ENCODE measurements at regions not wholly inside any gene's neighbourhood (a gene's known extent, or its start where the extent isn't known, plus 50 kb on each side); places are given as distances from the start of the nearest gene placed in this dataset.

DNA sequence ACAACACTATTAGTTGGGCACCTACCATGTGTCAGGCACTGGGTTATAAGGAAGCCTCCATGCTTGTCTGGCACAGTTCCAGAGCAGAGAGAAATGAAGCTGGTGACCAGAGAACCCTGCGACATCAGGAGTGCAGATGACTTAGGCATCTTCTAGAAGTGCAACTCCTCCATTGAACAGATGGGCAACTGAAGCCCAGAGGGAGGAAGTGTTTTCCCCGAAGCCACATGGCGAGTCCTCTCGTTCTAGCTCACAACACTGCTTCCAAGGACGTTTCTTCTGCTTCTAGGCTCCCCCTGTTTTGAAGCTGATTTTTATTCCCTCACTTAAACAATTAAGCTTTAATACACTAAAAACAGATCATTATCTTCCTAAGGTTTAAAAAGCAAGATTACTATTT lies 109.8 kb upstream of the SYT13 start:
- DNase-seq (ENCODE audit: low spot score) = no peak
- no peaks in the 10 kb centered on the region for H3K36me3 ChIP-seq (replicated peaks in 1 of 2; ENCODE audit: control insufficient read depth in 2 of 2, insufficient read depth in 2 of 2, low read length in 2 of 2)
- H3K9ac ChIP-seq (ENCODE audit: low read depth, low read length, poor library complexity) = no peak overlapping the region
- no peak overlapping the region for H2BK120ac ChIP-seq (ENCODE audit: low read depth, low read length)
- no peak overlapping the region for H3K4ac ChIP-seq (ENCODE audit: low read length)
- no peak overlapping the region for H3K14ac ChIP-seq (ENCODE audit: low read length)
- peaks cover 0 to 5% of the 10 kb centered on the region in 2 donors for H3K4me1 ChIP-seq (ENCODE audit: control insufficient read depth in 2 of 2, insufficient read depth in 1 of 2, low read depth in 1 of 2, low read length in 2 of 2)
- no peak overlapping the region for H3K4me2 ChIP-seq (ENCODE audit: insufficient read depth, low read length, poor library complexity, severe bottlenecking)
- no peak overlapping the region for H2BK15ac ChIP-seq (ENCODE audit: low read length)
- H4K91ac ChIP-seq (ENCODE audit: low read depth, low read length, poor library complexity) = no peak overlapping the region
- H3K27ac ChIP-seq (replicated peaks; ENCODE audit: low read length) = no peak overlapping the region
- H2AK5ac ChIP-seq (ENCODE audit: low read depth, low read length) = no peak overlapping the region
- WGBS, 2 donors (ENCODE audit: extremely low coverage in 2 of 2, insufficient read length in 2 of 2, insufficient replicate concordance in 1 of 2) = no CpG with 5 or more reads among the region's 5 CpGs
- H4K8ac ChIP-seq (ENCODE audit: low read depth, low read length) = no peak overlapping the region
- no peak overlapping the region for H2AFZ ChIP-seq (ENCODE audit: low read length)
- H3K9me3 ChIP-seq (replicated peaks in 1 of 2; ENCODE audit: control insufficient read depth in 2 of 2, insufficient read depth in 1 of 2, low read depth in 1 of 2, low read length in 2 of 2) = no peaks in the 10 kb centered on the region
- H3K4me3 ChIP-seq (ENCODE audit: low read length in 2 of 2) = no peak overlapping the region
- no peaks in the 10 kb centered on the region for H3K79me1 ChIP-seq (ENCODE audit: low read depth, low read length)
- H3K23ac ChIP-seq (ENCODE audit: low read depth, low read length, poor library complexity) = no peak overlapping the region
- H2BK12ac ChIP-seq (ENCODE audit: low read length) = no peak overlapping the region
- H3K18ac ChIP-seq (ENCODE audit: low read length) = no peak overlapping the region
- H2BK5ac ChIP-seq (ENCODE audit: low read length) = no peak overlapping the region
- peaks cover 0 to 30% (median 0%) of the 10 kb centered on the region in 3 experiments for H3K27me3 ChIP-seq (ENCODE audit: control insufficient read depth in 3 of 3, insufficient read depth in 3 of 3, low read depth in 1 of 3, low read length in 3 of 3)

GRCh38 chr11:45395421-45395820 lies 109.3 kb upstream of the SYT13 start:
- Histone ChIP-seq H2BK12ac (ENCODE audit: low read length) (no peak overlapping the region), H3K9me3 (replicated peaks in 1 of 2; ENCODE audit: control insufficient read depth in 2 of 2, insufficient read depth in 1 of 2, low read depth in 1 of 2, low read length in 2 of 2) (no peaks in the 10 kb centered on the region), H3K14ac (ENCODE audit: low read length) (no peak overlapping the region), H3K4me3 (ENCODE audit: low read length in 2 of 2) (no peak overlapping the region), H2AFZ (ENCODE audit: low read length) (no peak overlapping the region), H3K4me1 (ENCODE audit: control insufficient read depth in 2 of 2, insufficient read depth in 1 of 2, low read depth in 1 of 2, low read length in 2 of 2) (peaks cover 0 to 5% of the 10 kb centered on the region in 2 donors), H3K18ac (ENCODE audit: low read length) (no peak overlapping the region), H4K91ac (ENCODE audit: low read depth, low read length, poor library complexity) (no peak overlapping the region), H2BK15ac (ENCODE audit: low read length) (no peak overlapping the region), H3K79me1 (ENCODE audit: low read depth, low read length) (no peaks in the 10 kb centered on the region), H3K9ac (ENCODE audit: low read depth, low read length, poor library complexity) (no peak overlapping the region), H3K23ac (ENCODE audit: low read depth, low read length, poor library complexity) (no peak overlapping the region), H2BK5ac (ENCODE audit: low read length) (no peak overlapping the region), H3K27me3 (ENCODE audit: control insufficient read depth in 3 of 3, insufficient read depth in 3 of 3, low read depth in 1 of 3, low read length in 3 of 3) (peaks cover 0 to 33% (median 0%) of the 10 kb centered on the region in 3 experiments), H3K4me2 (ENCODE audit: insufficient read depth, low read length, poor library complexity, severe bottlenecking) (no peak overlapping the region), H4K8ac (ENCODE audit: low read depth, low read length) (no peak overlapping the region), H2BK120ac (ENCODE audit: low read depth, low read length) (no peak overlapping the region), H3K36me3 (replicated peaks in 1 of 2; ENCODE audit: control insufficient read depth in 2 of 2, insufficient read depth in 2 of 2, low read length in 2 of 2) (no peaks in the 10 kb centered on the region), H3K4ac (ENCODE audit: low read length) (no peak overlapping the region), H3K27ac (replicated peaks; ENCODE audit: low read length) (no peak overlapping the region), H2AK5ac (ENCODE audit: low read depth, low read length) (no peak overlapping the region)
- WGBS, 2 donors (ENCODE audit: extremely low coverage in 2 of 2, insufficient read length in 2 of 2, insufficient replicate concordance in 1 of 2) = no CpG with 5 or more reads among the region's 6 CpGs
- DNase-seq (ENCODE audit: low spot score) = no peak

DNA sequence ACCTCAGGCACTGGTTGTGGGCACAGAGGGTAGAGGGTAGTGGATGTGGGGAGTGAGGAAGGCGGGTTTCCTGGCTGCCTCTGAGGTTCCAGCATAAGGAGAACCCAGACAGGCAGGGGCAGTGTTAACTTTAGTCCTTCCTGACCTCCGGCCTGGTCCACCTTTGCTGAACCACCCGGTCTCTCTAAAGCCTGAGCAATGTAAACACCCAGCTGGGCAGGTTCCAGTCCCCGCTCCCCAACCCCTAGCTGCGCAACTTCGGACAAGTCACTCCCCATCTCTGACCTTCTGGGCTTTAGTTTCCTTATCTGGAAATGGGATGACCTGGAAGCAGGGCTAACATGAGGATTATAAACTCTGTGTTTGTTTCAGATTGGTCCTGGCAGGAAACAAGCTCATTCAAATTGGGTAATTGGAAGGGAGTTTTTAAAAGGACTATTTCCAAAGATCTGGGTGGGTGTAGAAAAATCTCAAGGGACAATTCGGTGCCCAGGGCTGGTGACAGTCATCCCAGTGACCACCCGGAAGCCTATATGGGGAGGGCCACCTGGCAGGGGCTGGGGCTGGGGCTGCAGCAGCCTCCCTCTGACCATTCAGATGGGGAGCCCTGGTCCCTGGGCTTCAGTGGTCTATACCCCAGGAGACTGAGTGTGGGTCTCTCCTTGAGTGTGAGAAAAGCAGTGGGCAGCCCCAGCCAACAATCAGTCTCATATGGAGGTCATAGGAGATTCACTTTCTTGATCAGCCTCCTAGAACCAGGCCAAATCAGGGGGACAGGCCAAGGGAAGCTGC lies 108.3 kb upstream of the SYT13 start:
- no peak overlapping the region for H3K4me2 ChIP-seq (ENCODE audit: insufficient read depth, low read length, poor library complexity, severe bottlenecking)
- H3K9ac ChIP-seq (ENCODE audit: low read depth, low read length, poor library complexity) = no peak overlapping the region
- H2BK15ac ChIP-seq (ENCODE audit: low read length) = no peak overlapping the region
- H3K4me3 ChIP-seq (ENCODE audit: low read length in 2 of 2) = no peak overlapping the region
- H3K4ac ChIP-seq (ENCODE audit: low read length) = no peak overlapping the region
- H3K14ac ChIP-seq (ENCODE audit: low read length) = no peak overlapping the region
- no peak overlapping the region for H3K18ac ChIP-seq (ENCODE audit: low read length)
- no peak overlapping the region for H2BK12ac ChIP-seq (ENCODE audit: low read length)
- no peak overlapping the region for H2BK5ac ChIP-seq (ENCODE audit: low read length)
- no peaks in the 10 kb centered on the region for H3K79me1 ChIP-seq (ENCODE audit: low read depth, low read length)
- H3K4me1 ChIP-seq (ENCODE audit: control insufficient read depth in 2 of 2, insufficient read depth in 1 of 2, low read depth in 1 of 2, low read length in 2 of 2) = peaks cover 0 to 2% of the 10 kb centered on the region in 2 donors
- H3K27ac ChIP-seq (replicated peaks; ENCODE audit: low read length) = no peak overlapping the region
- H3K36me3 ChIP-seq (replicated peaks in 1 of 2; ENCODE audit: control insufficient read depth in 2 of 2, insufficient read depth in 2 of 2, low read length in 2 of 2) = no peaks in the 10 kb centered on the region
- DNase-seq (ENCODE audit: low spot score) = no peak
- no peak overlapping the region for H4K91ac ChIP-seq (ENCODE audit: low read depth, low read length, poor library complexity)
- no peak overlapping the region for H2BK120ac ChIP-seq (ENCODE audit: low read depth, low read length)
- no peak overlapping the region for H4K8ac ChIP-seq (ENCODE audit: low read depth, low read length)
- H3K23ac ChIP-seq (ENCODE audit: low read depth, low read length, poor library complexity) = no peak overlapping the region
- no peak overlapping the region for H2AK5ac ChIP-seq (ENCODE audit: low read depth, low read length)
- no peak overlapping the region for H2AFZ ChIP-seq (ENCODE audit: low read length)
- H3K27me3 ChIP-seq (ENCODE audit: control insufficient read depth in 3 of 3, insufficient read depth in 3 of 3, low read depth in 1 of 3, low read length in 3 of 3) = peaks cover 0 to 40% (median 0%) of the 10 kb centered on the region in 3 experiments
- no CpG with 5 or more reads among the region's 8 CpGs for WGBS, 2 donors (ENCODE audit: extremely low coverage in 2 of 2, insufficient read length in 2 of 2, insufficient replicate concordance in 1 of 2)
- H3K9me3 ChIP-seq (replicated peaks in 1 of 2; ENCODE audit: control insufficient read depth in 2 of 2, insufficient read depth in 1 of 2, low read depth in 1 of 2, low read length in 2 of 2) = no peaks in the 10 kb centered on the region

- no peak overlapping the region for H3K4ac ChIP-seq (ENCODE audit: low read length)
These were observed 107.7 kb upstream of the SYT13 start for GRCh38 chr11:45393826-45394225.

More at GRCh38 chr11:45393826-45394225, 107.7 kb upstream of the SYT13 start:
- H2BK15ac ChIP-seq (ENCODE audit: low read length) = no peak overlapping the region
- H3K4me3 ChIP-seq (ENCODE audit: low read length in 2 of 2) = no peak overlapping the region
- no peak overlapping the region for H2BK120ac ChIP-seq (ENCODE audit: low read depth, low read length)
- no peak overlapping the region for H3K23ac ChIP-seq (ENCODE audit: low read depth, low read length, poor library complexity)
- H3K4me2 ChIP-seq (ENCODE audit: insufficient read depth, low read length, poor library complexity, severe bottlenecking) = no peak overlapping the region
- no peak overlapping the region for H4K91ac ChIP-seq (ENCODE audit: low read depth, low read length, poor library complexity)
- WGBS, 2 donors (ENCODE audit: extremely low coverage in 2 of 2, insufficient read length in 2 of 2, insufficient replicate concordance in 1 of 2) = no CpG with 5 or more reads among the region's 11 CpGs
- no peaks in the 10 kb centered on the region for H3K9me3 ChIP-seq (replicated peaks in 1 of 2; ENCODE audit: control insufficient read depth in 2 of 2, insufficient read depth in 1 of 2, low read depth in 1 of 2, low read length in 2 of 2)
- no peak overlapping the region for H3K18ac ChIP-seq (ENCODE audit: low read length)
- no peaks in the 10 kb centered on the region for H3K79me1 ChIP-seq (ENCODE audit: low read depth, low read length)
- H3K27me3 ChIP-seq (ENCODE audit: control insufficient read depth in 3 of 3, insufficient read depth in 3 of 3, low read depth in 1 of 3, low read length in 3 of 3) = peaks cover 0 to 47% (median 0%) of the 10 kb centered on the region in 3 experiments
- no peak overlapping the region for H2BK5ac ChIP-seq (ENCODE audit: low read length)
- no peak overlapping the region for H3K27ac ChIP-seq (replicated peaks; ENCODE audit: low read length)
- H3K36me3 ChIP-seq (replicated peaks in 1 of 2; ENCODE audit: control insufficient read depth in 2 of 2, insufficient read depth in 2 of 2, low read length in 2 of 2) = no peaks in the 10 kb centered on the region
- no peak for DNase-seq (ENCODE audit: low spot score)
- no peaks in the 10 kb centered on the region for H3K4me1 ChIP-seq (ENCODE audit: control insufficient read depth in 2 of 2, insufficient read depth in 1 of 2, low read depth in 1 of 2, low read length in 2 of 2)
- peak overlapping the region; percentile 45 for H3K9ac ChIP-seq (ENCODE audit: low read depth, low read length, poor library complexity)
- no peak overlapping the region for H2BK12ac ChIP-seq (ENCODE audit: low read length)
- H2AFZ ChIP-seq (ENCODE audit: low read length) = no peak overlapping the region
- no peak overlapping the region for H4K8ac ChIP-seq (ENCODE audit: low read depth, low read length)
- H3K14ac ChIP-seq (ENCODE audit: low read length) = no peak overlapping the region
- no peak overlapping the region for H2AK5ac ChIP-seq (ENCODE audit: low read depth, low read length)

Data from neuronal stem cell (in vitro differentiated cells).